HG02763 (cell line): ENCODE measurements at regions not wholly inside any gene's neighbourhood (a gene's known extent, or its start where the extent isn't known, plus 50 kb on each side); places are given as distances from the start of the nearest gene placed in this dataset.
"Not testable (repeated sequence)": the region's sequence is repeated elsewhere in the genome, so short reads cannot be mapped to it uniquely, and the experiment has no call there.

ENCODE experiments used
- ATAC-seq: cut with Tn5 transposase; IDR thresholded peaks from one replicate; pipeline ENCODE4 v1.9.1; 2021; ENCODE audit warnings: mild to moderate bottlenecking, moderate library complexity; ENCODE audit not compliant: unreplicated experiment

GRCh38 chr3:5583920-5584319 lies 396.4 kb downstream of the EDEM1 start:
- no peak for ATAC-seq

- ATAC-seq: no peak
These were observed 397.6 kb downstream of the EDEM1 start for GRCh38 chr3:5585085-5585484.

- ATAC-seq: no peak
These were observed 419.5 kb downstream of the EDEM1 start for GRCh38 chr3:5606884-5607472.

GRCh38 chr3:5607581-5607980 lies 420.1 kb downstream of the EDEM1 start:
- no peak for ATAC-seq

GRCh38 chr3:5608971-5609370 lies 421.5 kb downstream of the EDEM1 start:
- not testable (repeated sequence) for ATAC-seq

GRCh38 chr3:5613599-5613998 lies 426.1 kb downstream of the EDEM1 start:
- ATAC-seq: no peak

GRCh38 chr3:5616873-5617272 lies 429.4 kb downstream of the EDEM1 start:
- no peak for ATAC-seq

GRCh38 chr3:5618170-5618569 lies 430.7 kb downstream of the EDEM1 start:
- no peak for ATAC-seq

- ATAC-seq: no peak
These were observed 442.9 kb downstream of the EDEM1 start for GRCh38 chr3:5630406-5630805.

GRCh38 chr3:5633960-5634359 lies 446.5 kb downstream of the EDEM1 start:
- ATAC-seq: no peak

GRCh38 chr3:5634411-5634810 lies 446.9 kb downstream of the EDEM1 start:
- no peak for ATAC-seq

GRCh38 chr3:5635746-5636145 lies 448.2 kb downstream of the EDEM1 start:
- ATAC-seq: no peak

GRCh38 chr3:5638550-5638949 lies 451.0 kb downstream of the EDEM1 start:
- no peak for ATAC-seq

GRCh38 chr3:5644773-5645670 lies 457.5 kb downstream of the EDEM1 start:
- no peak for ATAC-seq

GRCh38 chr3:5645692-5646410 lies 458.3 kb downstream of the EDEM1 start:
- no peak for ATAC-seq

- no peak for ATAC-seq
These were observed 462.8 kb downstream of the EDEM1 start for GRCh38 chr3:5650303-5650702.

GRCh38 chr3:5651351-5651750 lies 463.8 kb downstream of the EDEM1 start:
- ATAC-seq: no peak

GRCh38 chr3:5653426-5654143 lies 466.1 kb downstream of the EDEM1 start:
- no peak for ATAC-seq

GRCh38 chr3:5657106-5657505 lies 469.6 kb downstream of the EDEM1 start:
- ATAC-seq: no peak

GRCh38 chr3:5663601-5664000 lies 476.1 kb downstream of the EDEM1 start:
- no peak for ATAC-seq

GRCh38 chr3:5666455-5666854 lies 478.9 kb downstream of the EDEM1 start:
- ATAC-seq: no peak
